ENCODE measurements at regions not wholly inside any gene's neighbourhood (a gene's known extent, or its start where the extent isn't known, plus 50 kb on each side); places are given as distances from the start of the nearest gene placed in this dataset.

DNA sequence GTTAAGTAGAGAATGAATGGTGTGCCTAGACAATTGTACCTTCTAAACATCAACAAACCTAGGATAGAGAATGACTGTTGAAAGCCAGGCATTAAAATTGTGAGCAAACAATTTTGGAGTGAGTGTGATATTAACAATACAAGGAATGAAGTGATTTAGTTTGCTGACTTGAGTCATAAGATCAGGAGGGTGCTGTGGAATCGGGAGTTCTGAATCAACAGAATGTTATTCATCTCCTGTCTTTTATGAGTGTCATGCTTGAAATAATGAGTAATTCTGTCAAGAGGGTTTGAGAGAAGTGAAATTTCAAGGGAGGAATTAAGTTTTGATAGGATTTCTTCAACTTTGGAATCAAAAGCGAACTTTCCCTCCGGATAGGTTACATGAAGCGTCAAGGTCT lies 214.4 kb upstream of the DSEL start:
- DNase-seq (ENCODE audit: extremely low spot score, insufficient read length, low read depth): no peak
- FAIRE-seq: no peak

DNA sequence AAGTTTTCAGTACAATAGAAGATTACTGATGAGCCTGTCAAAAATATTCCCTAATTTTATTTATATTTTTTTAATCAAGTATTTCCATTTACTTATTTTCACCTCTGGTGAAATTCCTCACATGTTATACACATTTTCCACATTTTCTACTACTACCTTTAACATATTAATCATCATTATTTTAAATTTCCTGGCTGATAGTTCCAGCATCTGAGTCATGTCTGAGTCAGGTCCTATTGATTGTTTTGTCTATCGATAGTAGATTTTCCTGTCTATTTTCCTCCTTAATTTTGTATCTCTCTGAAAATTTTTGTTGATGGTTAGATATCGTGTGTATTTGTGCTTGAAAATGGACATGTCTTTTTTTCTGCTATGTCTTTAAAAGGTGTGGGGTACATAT lies 211.8 kb upstream of the DSEL start:
- DNase-seq (ENCODE audit: extremely low spot score, insufficient read length, low read depth) (no peak), FAIRE-seq (no peak)

DNA sequence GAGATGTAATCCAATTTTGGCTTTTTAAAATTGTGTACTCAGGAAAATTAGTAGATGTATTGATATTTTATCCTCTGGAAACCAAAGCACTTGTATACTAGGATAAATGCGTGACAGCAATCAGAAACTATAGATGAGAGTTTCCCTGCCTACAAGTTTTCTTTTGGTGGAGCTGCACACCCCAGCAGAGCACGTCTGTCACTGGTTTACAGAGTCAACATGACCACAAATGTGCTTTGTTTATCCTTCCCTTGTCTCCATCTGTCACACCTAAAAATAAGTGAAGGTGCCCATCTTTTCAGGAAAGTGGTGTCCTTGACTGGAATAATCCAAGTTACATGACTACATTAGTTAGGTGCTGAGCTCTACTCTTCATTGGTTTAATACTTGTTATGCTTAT lies 210.4 kb upstream of the DSEL start:
- DNase-seq (ENCODE audit: extremely low spot score, insufficient read length, low read depth): no peak
- no peak for FAIRE-seq

DNA sequence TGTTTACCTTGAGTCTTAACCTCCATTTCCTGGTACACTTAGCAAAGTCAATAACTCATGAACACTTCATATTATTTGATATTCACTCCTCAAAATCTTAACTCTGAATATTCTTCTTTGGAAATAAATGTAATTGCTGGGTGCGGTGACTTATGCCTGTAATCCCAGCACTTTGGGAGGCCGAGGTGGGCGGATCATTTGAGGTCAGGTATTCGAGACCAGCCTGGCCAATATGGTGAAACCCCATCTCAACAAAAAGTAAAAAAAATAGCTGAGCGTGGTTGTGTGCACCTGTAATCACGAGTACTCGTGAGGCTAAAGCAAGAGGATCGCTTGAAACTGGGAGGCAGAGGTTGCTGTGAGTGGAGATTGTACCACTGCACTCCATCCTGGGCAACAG lies 201.3 kb upstream of the DSEL start:
- FAIRE-seq: no peak
- no peak for DNase-seq (ENCODE audit: extremely low spot score, insufficient read length, low read depth)

DNA sequence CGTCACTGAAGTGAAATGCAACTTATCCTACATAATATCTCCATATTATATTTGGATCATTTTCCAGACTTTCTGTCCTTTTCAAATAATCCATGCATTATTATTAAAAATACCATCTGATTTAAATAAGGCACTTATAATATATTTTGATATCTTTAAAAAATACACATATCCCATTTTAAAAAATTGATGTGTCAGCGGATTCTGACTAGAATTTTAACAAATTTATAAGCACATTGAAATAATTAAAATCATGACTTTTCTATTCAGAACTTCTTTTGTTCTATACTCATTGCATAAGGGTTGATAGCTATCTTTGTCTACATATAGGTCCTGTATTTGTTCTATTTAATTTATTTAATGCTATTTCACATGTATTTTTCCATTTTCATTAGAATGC lies 199.0 kb upstream of the DSEL start:
- no peak for FAIRE-seq
- DNase-seq (ENCODE audit: extremely low spot score, insufficient read length, low read depth): no peak

DNA sequence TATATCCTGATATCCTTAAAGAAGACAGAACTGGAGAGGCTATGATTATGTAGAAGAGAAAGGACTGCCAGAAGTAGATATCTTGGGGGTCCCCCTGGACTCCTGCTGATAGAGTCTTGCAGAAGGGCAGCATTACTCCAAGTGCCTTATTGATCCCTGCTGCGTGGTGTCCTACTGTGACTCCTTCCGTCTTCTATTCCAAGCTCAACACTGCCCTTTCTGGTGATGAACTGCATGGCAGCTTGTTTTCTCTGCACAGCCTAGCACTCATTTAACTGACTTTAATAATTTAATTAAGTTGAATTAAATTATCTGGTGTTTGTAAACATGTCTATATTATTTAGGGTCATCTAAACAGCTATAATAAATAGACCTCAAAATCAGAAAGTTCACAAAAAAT lies 194.1 kb upstream of the DSEL start:
- no peak for DNase-seq (ENCODE audit: extremely low spot score, insufficient read length, low read depth)
- no peak for FAIRE-seq

DNA sequence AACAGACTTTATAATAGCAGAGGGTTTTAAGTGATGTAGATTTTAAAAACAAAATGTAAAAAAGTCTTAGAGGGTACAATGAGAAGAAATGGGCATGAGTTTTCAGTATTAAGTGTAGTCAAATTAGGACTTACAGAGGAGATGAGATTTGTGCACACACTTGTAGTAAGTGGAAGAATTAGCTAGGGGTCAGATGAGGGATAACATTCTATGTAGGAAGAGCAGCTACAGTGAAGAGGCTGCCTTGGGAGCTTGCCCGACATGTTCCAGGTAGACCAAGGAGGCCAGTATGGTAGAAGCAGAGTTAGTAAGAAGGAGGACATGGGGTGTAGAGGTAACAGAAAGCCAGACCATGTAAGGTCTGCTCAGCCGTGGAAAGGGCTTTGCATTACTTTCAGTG lies 189.2 kb upstream of the DSEL start:
- FAIRE-seq (no peak), DNase-seq (ENCODE audit: extremely low spot score, insufficient read length, low read depth) (no peak)

DNA sequence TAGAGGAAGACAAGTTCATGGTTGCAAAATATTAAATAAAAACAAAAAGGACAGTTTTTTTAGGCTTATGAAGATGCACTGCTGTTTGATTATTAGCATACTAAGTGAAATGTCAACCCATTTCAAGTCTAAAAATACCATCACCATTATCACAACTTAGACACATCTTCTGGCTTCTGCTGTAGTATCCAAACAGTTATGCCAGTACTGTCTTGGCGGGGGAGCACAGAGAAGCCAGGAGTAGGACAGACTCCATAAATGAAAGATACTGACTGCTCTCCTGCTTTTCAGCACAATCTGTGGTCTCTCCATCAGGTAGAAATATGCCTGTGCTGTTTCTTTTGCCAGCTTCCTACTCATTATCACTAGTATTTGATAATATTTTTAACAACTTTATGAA lies 179.2 kb upstream of the DSEL start:
- DNase-seq (ENCODE audit: extremely low spot score, insufficient read length, low read depth) (no peak), FAIRE-seq (no peak)

DNA sequence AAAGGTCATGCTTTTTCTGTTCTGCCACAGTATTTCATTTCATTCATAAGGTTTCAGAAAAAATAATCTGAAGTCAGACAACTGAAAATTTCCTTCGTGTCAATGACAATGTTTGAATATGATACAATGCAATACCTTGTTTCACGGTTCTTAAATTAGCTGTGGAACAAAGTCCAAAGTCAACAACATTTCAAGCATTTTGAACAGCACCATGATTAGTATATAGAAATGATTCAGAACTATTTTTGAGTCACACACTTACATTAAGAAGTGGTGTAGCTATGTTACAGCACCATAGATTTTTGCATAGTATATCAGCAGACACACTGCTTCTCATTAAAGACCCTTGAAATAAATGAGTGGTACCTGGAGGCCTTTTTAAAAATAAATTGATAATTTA lies 178.3 kb upstream of the DSEL start:
- FAIRE-seq: no peak

DNA sequence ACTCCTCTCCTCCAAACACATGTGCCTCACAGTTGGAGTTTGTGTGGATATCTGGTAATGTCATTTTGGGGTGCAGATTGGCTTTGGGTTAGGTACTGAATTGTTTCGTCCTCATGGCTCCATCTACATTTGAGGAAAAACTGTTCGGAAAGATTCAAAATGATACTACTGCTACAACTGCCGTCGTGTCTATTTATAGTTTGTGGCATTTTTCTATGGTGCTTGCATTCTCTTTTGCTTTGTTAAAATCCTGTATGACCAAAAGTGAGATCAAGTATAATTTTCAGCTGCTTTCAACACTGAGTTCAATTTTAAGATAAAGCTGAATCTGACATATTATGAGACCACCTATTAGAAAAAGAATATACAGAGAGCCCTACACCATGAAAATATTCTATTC lies 176.3 kb upstream of the DSEL start:
- DNase-seq (ENCODE audit: extremely low spot score, insufficient read length, low read depth): no peak
- FAIRE-seq: no peak

More for the DNA sequence above, 178.3 kb upstream of the DSEL start:
- DNase-seq (ENCODE audit: extremely low spot score, insufficient read length, low read depth): no peak

DNA sequence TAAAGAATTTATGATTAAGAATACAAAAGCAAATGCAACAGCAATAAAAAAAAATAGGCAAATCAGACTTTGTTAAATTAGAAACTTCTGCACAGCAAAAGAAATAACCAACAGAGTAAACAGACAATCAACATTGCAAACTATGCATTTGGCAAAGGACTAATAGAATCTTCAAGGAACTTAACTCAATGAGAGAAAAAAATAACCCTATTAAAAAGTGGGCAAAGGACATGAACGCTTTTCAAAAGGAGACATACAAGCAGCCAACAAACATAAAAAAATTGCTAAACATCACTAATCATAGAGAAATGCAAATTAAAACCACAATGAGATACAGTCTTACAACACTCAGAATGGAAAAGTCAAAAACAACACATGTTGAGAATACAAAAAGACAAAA lies 166.0 kb upstream of the DSEL start:
- FAIRE-seq (no peak), DNase-seq (ENCODE audit: extremely low spot score, insufficient read length, low read depth) (no peak)

DNA sequence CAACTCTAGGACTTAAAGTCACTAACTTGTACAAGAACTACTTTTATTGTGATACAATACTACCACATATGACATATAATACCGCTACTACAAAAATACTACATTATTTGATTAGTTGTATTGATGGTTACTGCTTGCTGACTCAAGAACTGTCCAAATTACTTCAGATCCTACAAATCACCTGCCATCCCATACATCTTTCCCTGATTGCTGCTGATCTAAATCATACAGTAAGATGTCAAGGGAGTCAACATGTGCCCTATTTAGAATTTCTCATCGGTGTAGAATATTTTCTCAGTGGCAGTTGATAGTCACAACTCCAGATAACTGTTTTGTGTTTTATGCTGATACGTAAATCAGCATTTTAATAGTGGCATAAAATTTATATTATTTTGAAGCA lies 161.0 kb upstream of the DSEL start:
- DNase-seq (ENCODE audit: extremely low spot score, insufficient read length, low read depth) (no peak), FAIRE-seq (no peak)

DNA sequence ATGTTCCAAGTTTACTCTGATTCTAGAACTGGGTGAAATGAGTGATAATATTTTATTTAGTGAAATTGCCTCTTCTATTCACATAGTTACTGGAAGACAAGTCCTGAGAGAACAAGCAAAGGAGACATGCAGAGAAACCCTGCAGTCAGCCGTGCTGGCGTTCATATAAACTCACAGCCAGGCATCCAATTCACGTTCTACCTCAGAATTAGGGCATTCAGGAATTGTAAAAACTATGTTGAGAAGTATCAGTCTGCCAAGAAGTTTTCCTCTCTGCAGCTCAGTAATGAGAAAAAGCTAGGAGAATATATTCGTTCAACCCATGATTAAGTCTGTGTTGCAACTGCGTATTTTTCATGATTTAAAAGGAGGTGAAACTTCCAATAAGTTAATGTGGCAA lies 156.2 kb upstream of the DSEL start:
- FAIRE-seq: no peak
- DNase-seq (ENCODE audit: extremely low spot score, insufficient read length, low read depth): no peak

DNA sequence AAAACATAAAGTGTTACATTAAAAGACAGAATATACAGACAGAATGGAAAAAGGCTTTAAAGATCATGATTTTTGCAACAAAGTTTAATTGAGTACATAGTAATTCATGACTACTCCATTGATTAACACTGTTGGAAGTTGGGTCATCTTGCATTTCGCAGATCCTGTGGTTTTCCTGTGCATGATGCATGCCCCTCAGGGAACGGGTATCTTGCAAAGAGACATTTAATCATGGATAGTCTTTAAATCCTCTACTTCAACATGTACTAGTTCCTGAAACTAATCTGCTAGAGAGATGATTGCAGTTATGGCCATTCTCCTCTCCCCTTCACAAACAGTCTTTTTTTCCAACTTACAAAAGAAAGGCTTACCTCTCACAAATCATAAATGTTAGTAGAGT lies 155.6 kb upstream of the DSEL start:
- no peak for DNase-seq (ENCODE audit: extremely low spot score, insufficient read length, low read depth)
- no peak for FAIRE-seq

DNA sequence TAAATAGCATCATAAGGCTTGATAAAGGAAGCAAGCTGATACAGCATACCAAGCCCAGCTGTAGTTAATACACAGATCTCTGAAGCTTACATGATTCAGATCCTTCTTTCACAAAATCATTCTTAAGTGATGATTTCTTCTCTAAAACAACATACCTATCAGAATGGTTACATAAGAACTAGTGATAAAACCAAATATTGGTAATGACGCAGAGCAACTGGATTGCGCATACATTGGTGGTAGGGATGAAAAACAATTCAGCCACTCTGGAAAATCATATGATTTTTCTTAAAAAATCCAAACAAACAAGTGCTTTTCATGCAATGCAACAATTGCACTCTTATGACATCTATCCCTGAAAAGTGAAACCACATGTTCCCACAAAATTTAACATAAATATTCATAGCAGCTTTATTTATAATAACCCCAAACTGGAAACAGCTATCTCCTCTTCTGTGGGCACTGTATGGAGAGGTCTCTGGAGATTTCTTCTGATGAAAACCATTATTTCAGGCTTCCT lies 153.6 kb upstream of the DSEL start:
- FAIRE-seq (no peak), DNase-seq (ENCODE audit: extremely low spot score, insufficient read length, low read depth) (no peak)

DNA sequence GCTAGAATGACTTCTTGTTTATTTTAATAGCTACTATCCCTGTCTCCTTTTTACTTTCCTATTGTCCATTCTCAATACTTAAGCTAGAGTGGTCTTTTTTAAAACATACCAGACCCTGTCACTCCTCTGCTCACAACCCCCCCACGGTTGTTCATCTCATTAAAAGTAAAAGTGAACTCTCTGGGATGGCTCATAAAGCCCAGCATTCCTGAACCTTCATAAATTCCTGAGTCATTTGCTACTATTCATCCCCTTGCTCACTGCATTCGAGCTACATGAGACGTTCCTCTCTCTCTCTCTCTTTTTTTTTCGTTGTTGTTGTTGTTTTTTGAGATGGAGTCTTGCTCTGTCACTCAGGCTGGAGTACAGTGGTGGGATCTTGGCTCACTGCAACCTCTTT lies 148.7 kb upstream of the DSEL start:
- FAIRE-seq (no peak), DNase-seq (ENCODE audit: extremely low spot score, insufficient read length, low read depth) (no peak)

DNA sequence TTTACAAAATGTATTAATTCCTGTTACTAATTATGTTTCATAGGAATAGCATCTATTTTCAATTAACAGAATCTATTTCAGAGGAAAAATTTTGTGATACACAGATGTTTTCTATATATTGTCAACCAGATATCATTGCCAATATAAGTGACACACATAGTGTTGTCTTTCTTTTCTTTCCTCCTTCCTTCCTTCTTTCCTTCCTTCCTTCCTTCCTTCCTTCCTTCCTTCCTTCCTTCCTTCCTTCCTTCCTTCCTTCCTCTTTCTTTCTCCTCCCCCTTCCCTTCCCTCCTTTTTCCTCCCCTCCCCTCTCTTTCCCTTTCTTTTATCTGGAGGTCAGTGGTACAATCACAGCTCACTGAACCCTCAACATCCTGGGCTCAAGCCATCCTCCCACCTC lies 146.5 kb upstream of the DSEL start:
- FAIRE-seq: no peak
- DNase-seq (ENCODE audit: extremely low spot score, insufficient read length, low read depth): no peak

DNA sequence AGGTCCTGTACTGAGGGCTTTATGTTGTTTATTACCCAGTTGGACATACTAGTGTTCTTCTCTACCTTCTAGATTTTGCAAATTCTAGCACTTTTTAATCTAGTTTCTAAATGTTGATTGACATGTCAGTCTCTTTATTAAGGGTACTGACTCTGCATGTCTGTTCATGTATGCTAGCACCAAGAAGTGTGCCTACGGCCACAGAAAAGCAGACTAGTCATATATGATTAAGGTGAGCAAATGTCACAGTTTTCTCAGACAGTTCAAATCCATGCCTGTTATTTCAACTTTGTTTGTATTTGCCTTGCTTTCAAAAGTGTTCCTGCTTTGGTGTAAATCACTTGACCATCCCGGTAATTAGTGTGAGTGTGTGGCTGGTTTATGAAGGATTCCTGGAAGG lies 145.0 kb upstream of the DSEL start:
- DNase-seq (ENCODE audit: extremely low spot score, insufficient read length, low read depth) (no peak), FAIRE-seq (no peak)

DNA sequence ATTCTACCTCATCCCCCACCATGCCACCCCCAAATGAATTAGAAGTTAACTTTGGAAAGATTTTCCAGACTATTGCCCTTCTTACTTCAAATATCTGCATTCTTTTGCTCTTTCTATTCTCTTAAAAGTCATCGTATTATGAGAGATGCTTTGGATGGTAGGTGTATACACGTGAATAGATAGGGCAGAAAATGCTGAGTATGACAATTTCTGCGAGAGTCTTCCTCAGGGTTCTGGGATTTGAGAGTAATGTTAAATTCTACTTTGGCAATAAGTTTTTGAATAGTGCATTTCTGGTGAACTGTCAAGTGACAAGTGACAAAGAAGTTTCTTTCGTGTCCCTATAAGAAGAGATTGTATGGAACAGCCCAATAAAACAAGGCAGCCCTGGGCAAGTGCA lies 137.6 kb upstream of the DSEL start:
- no peak for DNase-seq (ENCODE audit: extremely low spot score, insufficient read length, low read depth)
- FAIRE-seq: no peak

DNA sequence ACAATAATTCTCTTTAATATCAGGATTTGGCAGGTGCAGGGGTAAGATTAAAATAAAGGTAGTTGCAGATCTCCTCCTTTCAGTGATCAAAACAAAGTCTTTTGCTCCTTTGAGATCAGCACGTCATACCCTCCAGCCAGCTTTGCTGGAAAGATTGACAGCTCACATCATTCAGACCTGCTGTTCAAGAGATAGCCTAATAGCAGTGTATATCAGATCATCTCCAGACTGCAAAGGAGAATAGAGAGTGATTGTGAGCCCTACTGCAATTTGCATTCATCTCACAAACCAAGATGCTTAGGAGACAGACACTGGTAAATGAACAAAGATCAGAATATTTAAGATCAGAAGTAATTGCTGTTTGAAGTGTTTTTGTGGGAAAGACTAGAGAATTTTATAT lies 135.8 kb upstream of the DSEL start:
- no peak for FAIRE-seq
- DNase-seq (ENCODE audit: extremely low spot score, insufficient read length, low read depth): no peak

DNA sequence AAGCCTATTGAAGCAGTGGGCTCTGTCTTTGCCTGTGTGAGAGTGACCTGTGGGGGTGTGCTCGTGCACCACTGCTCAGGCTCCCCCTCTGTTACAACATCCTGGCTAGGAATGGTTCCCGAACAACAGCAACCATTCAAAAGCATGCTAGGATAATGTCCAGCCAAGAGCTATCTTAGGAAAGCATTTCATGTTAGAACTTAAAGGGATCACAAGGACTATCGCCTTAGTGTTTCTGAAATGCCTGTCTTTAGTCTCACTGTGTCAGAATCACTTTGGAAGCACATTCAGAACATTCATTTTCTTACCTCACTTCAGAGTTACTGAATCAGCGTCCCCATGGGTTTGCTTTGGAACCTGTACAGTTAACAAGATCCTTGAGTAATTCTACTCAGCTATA lies 134.9 kb upstream of the DSEL start:
- FAIRE-seq: no peak
- DNase-seq (ENCODE audit: extremely low spot score, insufficient read length, low read depth): no peak

DNA sequence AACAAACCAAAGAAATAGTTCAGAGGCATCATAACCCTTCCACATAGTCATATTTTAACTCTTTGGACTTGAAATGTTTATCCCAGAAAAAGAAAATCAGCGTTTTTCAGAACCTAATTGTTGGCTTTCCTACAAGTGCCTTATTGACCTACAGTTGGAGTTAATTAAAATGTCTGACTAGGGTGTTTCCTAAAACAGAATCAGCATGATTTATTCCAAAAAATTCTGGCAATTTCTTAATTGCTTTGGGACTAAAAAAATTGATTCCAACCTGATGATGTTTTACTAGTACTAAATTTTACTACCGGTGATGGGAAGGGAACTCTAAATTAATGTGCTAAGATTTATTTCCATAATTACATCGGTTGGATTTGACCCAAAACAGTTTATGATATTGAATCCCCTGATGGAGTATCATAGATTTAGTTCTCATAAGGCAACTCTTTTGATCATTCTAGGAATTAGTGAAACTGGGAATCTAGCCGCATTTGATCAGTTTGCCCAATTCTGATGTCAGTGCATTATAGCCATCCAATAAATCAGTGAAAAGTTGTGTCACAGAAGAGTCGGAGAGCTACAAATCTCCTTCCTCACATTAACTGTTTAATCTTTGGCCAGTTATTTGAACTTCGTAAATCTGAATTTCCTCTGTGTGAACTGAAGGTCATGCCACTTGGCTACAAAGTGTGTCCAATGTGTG lies 134.3 kb upstream of the DSEL start:
- FAIRE-seq (no peak), DNase-seq (ENCODE audit: extremely low spot score, insufficient read length, low read depth) (no peak)

DNA sequence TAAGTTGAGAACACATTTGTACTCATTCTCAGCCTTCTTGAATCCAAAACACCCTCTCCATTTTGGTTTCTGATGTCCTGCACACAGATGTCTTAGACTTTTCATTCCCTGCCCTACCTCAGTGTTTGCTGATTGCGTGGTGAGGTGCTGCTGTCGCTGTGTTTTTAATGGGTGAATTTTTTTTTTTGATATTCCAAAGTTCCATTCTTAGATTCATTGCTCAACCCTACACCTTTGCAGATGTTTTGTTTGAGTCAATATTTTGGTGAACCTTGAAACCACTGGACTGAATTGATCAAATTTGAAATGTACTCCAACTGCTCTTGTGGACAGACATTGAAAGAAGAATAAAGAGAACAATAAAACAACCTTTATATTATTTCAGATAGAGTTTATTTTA lies 130.4 kb upstream of the DSEL start:
- DNase-seq (ENCODE audit: extremely low spot score, insufficient read length, low read depth): no peak
- no peak for FAIRE-seq

Data from GM18507 (cell line).